ENCODE measurements at regions not wholly inside any gene's neighbourhood (a gene's known extent, or its start where the extent isn't known, plus 50 kb on each side); places are given as distances from the start of the nearest gene placed in this dataset.

DNA sequence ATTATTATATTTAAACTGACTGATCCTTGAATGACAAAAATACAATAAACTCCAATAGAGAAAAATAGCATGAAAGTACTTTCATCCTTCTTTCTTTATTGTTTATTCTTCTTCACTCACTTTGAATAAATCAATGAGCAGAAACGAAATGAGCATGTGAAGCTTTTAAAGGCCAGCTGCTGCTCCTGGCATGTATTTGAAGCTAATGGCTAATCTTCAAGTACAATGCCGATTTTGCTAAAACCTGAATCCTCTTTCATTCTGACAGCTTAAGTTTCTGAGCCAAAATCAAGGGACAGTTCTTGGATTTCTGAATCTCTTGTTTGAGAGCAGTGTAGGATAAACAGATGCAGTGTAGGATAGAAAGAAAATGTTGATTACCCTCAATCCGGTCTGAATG, 237.3 kb downstream of the CDH10 start:
- Histone ChIP-seq H3K27me3 (ENCODE audit: control insufficient read depth, extremely low read depth, insufficient read depth, low read length) (no peaks in the 10 kb centered on the region), H3K4me1 (ENCODE audit: control insufficient read depth, extremely low read depth, insufficient read depth, low read length) (no peaks in the 10 kb centered on the region), H4K20me1 (ENCODE audit: control insufficient read depth, extremely low read depth, insufficient read depth, low read length) (no peaks in the 10 kb centered on the region), H3K79me2 (ENCODE audit: control insufficient read depth, insufficient read depth, low read length) (no peaks in the 10 kb centered on the region), H3K27ac (ENCODE audit: control insufficient read depth, insufficient read depth, low read length) (no peak overlapping the region), H2AFZ (ENCODE audit: control insufficient read depth, low read length) (no peak overlapping the region), H3K9me1 (ENCODE audit: control insufficient read depth, extremely low read depth, insufficient read depth, low read length) (no peaks in the 10 kb centered on the region), H3K36me3 (ENCODE audit: control insufficient read depth in 2 of 2, extremely low read depth in 1 of 2, insufficient read depth in 2 of 2, low read length in 2 of 2) (no peaks in the 10 kb centered on the region), H3K4me3 (ENCODE audit: control insufficient read depth in 2 of 3, extremely low read depth in 1 of 3, insufficient read depth in 2 of 3, low read depth in 1 of 3, low read length in 3 of 3) (no peak overlapping the region), H3K9ac (ENCODE audit: control insufficient read depth, extremely low read depth, insufficient read depth, low read length) (no peak overlapping the region), H3K9me3 (ENCODE audit: control insufficient read depth, low read depth, low read length) (no peaks in the 10 kb centered on the region), H3K4me2 (ENCODE audit: control insufficient read depth, extremely low read depth, insufficient read depth, low read depth, low read length) (no peak overlapping the region)
- TF ChIP-seq, protein P1, sequence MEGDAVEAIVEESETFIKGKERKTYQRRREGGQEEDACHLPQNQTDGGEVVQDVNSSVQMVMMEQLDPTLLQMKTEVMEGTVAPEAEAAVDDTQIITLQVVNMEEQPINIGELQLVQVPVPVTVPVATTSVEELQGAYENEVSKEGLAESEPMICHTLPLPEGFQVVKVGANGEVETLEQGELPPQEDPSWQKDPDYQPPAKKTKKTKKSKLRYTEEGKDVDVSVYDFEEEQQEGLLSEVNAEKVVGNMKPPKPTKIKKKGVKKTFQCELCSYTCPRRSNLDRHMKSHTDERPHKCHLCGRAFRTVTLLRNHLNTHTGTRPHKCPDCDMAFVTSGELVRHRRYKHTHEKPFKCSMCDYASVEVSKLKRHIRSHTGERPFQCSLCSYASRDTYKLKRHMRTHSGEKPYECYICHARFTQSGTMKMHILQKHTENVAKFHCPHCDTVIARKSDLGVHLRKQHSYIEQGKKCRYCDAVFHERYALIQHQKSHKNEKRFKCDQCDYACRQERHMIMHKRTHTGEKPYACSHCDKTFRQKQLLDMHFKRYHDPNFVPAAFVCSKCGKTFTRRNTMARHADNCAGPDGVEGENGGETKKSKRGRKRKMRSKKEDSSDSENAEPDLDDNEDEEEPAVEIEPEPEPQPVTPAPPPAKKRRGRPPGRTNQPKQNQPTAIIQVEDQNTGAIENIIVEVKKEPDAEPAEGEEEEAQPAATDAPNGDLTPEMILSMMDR (optimal IDR thresholded peaks at IDR 0.05 in 1 of 3, IDR thresholded peaks at IDR 0.05 in 1 of 3, conservative IDR thresholded peaks at IDR 0.05 in 1 of 3; ENCODE audit: extremely low read depth in 1 of 3, insufficient read depth in 2 of 3, low read length in 3 of 3) = no peak
- TF ChIP-seq EZH2 (IDR thresholded peaks at IDR 0.05; ENCODE audit: low read length) = no peak
- FAIRE-seq = no peak
- dilution Hi-C loops (cut with MboI; ENCODE audit: extremely low pct_ligation_motif_present, low sequenced_read_pairs) = no loop called here
- no peak for DNase-seq (ENCODE audit: low read depth, low spot score)

DNA sequence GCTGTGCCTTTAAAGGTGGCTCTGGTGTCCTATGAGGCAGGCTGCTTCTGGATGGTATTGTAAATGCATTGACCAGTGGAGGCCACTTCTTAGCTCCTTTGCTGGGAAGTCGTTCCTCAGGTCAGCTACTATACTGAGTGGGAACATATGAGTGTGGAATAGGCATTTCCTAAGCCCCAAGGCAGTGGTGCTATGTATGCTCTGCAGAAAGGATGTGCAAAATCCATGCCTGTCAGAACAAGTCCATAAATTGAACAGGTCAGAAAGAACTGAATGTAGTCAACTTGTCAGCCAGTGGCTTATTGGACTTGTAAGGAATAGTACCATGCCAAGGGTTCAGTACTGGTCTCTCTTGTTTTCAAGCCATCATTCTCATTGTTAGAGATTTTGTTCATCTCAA, 216.4 kb downstream of the CDH10 start:
- Histone ChIP-seq H3K9ac (ENCODE audit: control insufficient read depth, extremely low read depth, insufficient read depth, low read length) (no peak overlapping the region), H3K27ac (ENCODE audit: control insufficient read depth, insufficient read depth, low read length) (no peak overlapping the region), H3K79me2 (ENCODE audit: control insufficient read depth, insufficient read depth, low read length) (no peaks in the 10 kb centered on the region), H3K4me3 (ENCODE audit: control insufficient read depth in 2 of 3, extremely low read depth in 1 of 3, insufficient read depth in 2 of 3, low read depth in 1 of 3, low read length in 3 of 3) (no peak overlapping the region), H4K20me1 (ENCODE audit: control insufficient read depth, extremely low read depth, insufficient read depth, low read length) (no peaks in the 10 kb centered on the region), H2AFZ (ENCODE audit: control insufficient read depth, low read length) (no peak overlapping the region), H3K9me1 (ENCODE audit: control insufficient read depth, extremely low read depth, insufficient read depth, low read length) (no peaks in the 10 kb centered on the region), H3K4me2 (ENCODE audit: control insufficient read depth, extremely low read depth, insufficient read depth, low read depth, low read length) (no peak overlapping the region), H3K27me3 (ENCODE audit: control insufficient read depth, extremely low read depth, insufficient read depth, low read length) (no peaks in the 10 kb centered on the region), H3K9me3 (ENCODE audit: control insufficient read depth, low read depth, low read length) (no peaks in the 10 kb centered on the region), H3K36me3 (ENCODE audit: control insufficient read depth in 2 of 2, extremely low read depth in 1 of 2, insufficient read depth in 2 of 2, low read length in 2 of 2) (no peaks in the 10 kb centered on the region), H3K4me1 (ENCODE audit: control insufficient read depth, extremely low read depth, insufficient read depth, low read length) (no peaks in the 10 kb centered on the region)
- FAIRE-seq (no peak), DNase-seq (ENCODE audit: low read depth, low spot score) (no peak)
- dilution Hi-C loops (cut with MboI; ENCODE audit: extremely low pct_ligation_motif_present, low sequenced_read_pairs) = no loop called here
- TF ChIP-seq, protein P1 (optimal IDR thresholded peaks at IDR 0.05 in 1 of 3, IDR thresholded peaks at IDR 0.05 in 1 of 3, conservative IDR thresholded peaks at IDR 0.05 in 1 of 3; ENCODE audit: extremely low read depth in 1 of 3, insufficient read depth in 2 of 3, low read length in 3 of 3) = no peak
- TF ChIP-seq EZH2 (IDR thresholded peaks at IDR 0.05; ENCODE audit: low read length) = no peak
